Esophagus muscularis mucosa (tissue), 3 donors: ENCODE measurements at regions not wholly inside any gene's neighbourhood (a gene's known extent, or its start where the extent isn't known, plus 50 kb on each side); places are given as distances from the start of the nearest gene placed in this dataset.

Experiments
- POLR2A ChIP-seq: fragments of 450-650 bp; IDR thresholded peaks from one replicate; pipeline ENCODE4 v1.6.1; 2017; ENCODE audit warnings: antibody characterized with exemption, moderate library complexity, mild to moderate bottlenecking, low read depth
- TF ChIP-seq, protein P1 (sequence below), 3 experiments: fragments of 200-600 bp in 2 of 3; fragments of 450-650 bp in 1 of 3; sonication (generic) in 2 of 3; IDR thresholded peaks; one replicate each; pipeline ENCODE4 v1.5.1; 2017 to 2019; ENCODE audit warnings: antibody characterized with exemption in 3 of 3, mild to moderate bottlenecking in 2 of 3, moderate library complexity in 1 of 3

- TF ChIP-seq, protein P1, sequence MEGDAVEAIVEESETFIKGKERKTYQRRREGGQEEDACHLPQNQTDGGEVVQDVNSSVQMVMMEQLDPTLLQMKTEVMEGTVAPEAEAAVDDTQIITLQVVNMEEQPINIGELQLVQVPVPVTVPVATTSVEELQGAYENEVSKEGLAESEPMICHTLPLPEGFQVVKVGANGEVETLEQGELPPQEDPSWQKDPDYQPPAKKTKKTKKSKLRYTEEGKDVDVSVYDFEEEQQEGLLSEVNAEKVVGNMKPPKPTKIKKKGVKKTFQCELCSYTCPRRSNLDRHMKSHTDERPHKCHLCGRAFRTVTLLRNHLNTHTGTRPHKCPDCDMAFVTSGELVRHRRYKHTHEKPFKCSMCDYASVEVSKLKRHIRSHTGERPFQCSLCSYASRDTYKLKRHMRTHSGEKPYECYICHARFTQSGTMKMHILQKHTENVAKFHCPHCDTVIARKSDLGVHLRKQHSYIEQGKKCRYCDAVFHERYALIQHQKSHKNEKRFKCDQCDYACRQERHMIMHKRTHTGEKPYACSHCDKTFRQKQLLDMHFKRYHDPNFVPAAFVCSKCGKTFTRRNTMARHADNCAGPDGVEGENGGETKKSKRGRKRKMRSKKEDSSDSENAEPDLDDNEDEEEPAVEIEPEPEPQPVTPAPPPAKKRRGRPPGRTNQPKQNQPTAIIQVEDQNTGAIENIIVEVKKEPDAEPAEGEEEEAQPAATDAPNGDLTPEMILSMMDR (IDR thresholded peaks at IDR 0.05) = no peak
- no peak for TF ChIP-seq POLR2A
These were observed 373.5 kb upstream of the ZEB2 start for GRCh38 chr2:144893464-144893863.
